Neural crest cell (in vitro differentiated cells): ENCODE measurements at regions not wholly inside any gene's neighbourhood (a gene's known extent, or its start where the extent isn't known, plus 50 kb on each side); places are given as distances from the start of the nearest gene placed in this dataset.

ENCODE experiments used
- DNase-seq: peaks from one replicate; pipeline ENCODE4 v3.0.0; 2021; ENCODE audit warnings: low read depth, mixed read lengths, low spot score
- H3K27ac Mint-ChIP-seq: one replicate; pipeline ENCODE4 v1.8.0; 2021; ENCODE audit warnings: mild to moderate bottlenecking, mixed read lengths; ENCODE audit not compliant: unreplicated experiment
- H3K27me3 Mint-ChIP-seq: 2 replicates; pipeline ENCODE4 v1.8.0; 2021; ENCODE audit warnings: low read depth, mild to moderate bottlenecking, mixed read lengths
- H3K36me3 Mint-ChIP-seq: 2 replicates; pipeline ENCODE4 v1.8.0; 2021; ENCODE audit warnings: low read depth, mild to moderate bottlenecking, mixed read lengths
- H3K4me1 Mint-ChIP-seq: 2 replicates; pipeline ENCODE4 v1.8.0; 2021; ENCODE audit warnings: mixed read lengths
- H3K4me3 Mint-ChIP-seq: one replicate; pipeline ENCODE4 v1.8.0; 2021; ENCODE audit warnings: mild to moderate bottlenecking, mixed read lengths
- H3K9me3 Mint-ChIP-seq: 2 replicates; pipeline ENCODE4 v1.8.0; 2021; ENCODE audit warnings: mixed read lengths
- TF ChIP-seq, protein P1 (sequence below): fragments of 200-600 bp; sonication (generic); conservative IDR thresholded peaks from 2 replicates; pipeline ENCODE4 v1.5.0; 2021; ENCODE audit warnings: antibody characterized with exemption, mild to moderate bottlenecking

GRCh38 chr20:43283126-43283525 is 93.4 kb upstream of the PTPRT start:
- Mint-ChIP-seq H3K4me3 (no peak overlapping the region), H3K4me1 (no peaks in the 10 kb centered on the region), H3K27ac (no peak overlapping the region), H3K9me3 (peaks cover 10% of the 10 kb centered on the region), H3K36me3 (no peaks in the 10 kb centered on the region), H3K27me3 (peaks cover 37% of the 10 kb centered on the region)
- no peak for DNase-seq
- TF ChIP-seq, protein P1, sequence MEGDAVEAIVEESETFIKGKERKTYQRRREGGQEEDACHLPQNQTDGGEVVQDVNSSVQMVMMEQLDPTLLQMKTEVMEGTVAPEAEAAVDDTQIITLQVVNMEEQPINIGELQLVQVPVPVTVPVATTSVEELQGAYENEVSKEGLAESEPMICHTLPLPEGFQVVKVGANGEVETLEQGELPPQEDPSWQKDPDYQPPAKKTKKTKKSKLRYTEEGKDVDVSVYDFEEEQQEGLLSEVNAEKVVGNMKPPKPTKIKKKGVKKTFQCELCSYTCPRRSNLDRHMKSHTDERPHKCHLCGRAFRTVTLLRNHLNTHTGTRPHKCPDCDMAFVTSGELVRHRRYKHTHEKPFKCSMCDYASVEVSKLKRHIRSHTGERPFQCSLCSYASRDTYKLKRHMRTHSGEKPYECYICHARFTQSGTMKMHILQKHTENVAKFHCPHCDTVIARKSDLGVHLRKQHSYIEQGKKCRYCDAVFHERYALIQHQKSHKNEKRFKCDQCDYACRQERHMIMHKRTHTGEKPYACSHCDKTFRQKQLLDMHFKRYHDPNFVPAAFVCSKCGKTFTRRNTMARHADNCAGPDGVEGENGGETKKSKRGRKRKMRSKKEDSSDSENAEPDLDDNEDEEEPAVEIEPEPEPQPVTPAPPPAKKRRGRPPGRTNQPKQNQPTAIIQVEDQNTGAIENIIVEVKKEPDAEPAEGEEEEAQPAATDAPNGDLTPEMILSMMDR, result no peak

GRCh38 chr20:43271980-43272379 is 82.3 kb upstream of the PTPRT start:
- DNase-seq, result no peak
- Mint-ChIP-seq H3K4me1 (no peaks in the 10 kb centered on the region), H3K9me3 (peaks cover 7% of the 10 kb centered on the region), H3K36me3 (no peaks in the 10 kb centered on the region), H3K27ac (no peak overlapping the region), H3K4me3 (no peak overlapping the region), H3K27me3 (peaks cover 56% of the 10 kb centered on the region)
- TF ChIP-seq, protein P1, result no peak

DNA sequence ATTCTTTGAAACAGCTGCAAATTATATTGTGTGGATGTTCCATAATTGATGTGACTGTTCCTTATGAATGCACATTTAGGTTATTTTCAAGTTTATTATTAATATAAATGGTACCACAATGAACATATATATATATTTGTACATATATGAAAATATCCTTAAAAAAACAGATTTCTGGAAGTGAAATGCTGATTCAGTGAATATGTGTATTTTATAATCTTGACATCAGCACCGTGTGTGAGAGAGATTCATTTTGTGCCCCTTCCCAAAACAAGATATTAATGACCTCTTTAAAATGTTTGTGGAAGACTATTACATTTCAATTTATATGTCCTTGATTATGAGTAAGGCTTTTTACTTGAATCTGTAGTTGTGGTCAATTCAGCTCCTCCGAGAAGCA is 75.7 kb upstream of the PTPRT start:
- TF ChIP-seq, protein P1, result no peak

GRCh38 chr20:43263226-43263625 is 73.5 kb upstream of the PTPRT start:
- TF ChIP-seq, protein P1, result no peak
- Mint-ChIP-seq H3K4me1 (no peaks in the 10 kb centered on the region), H3K27ac (no peak overlapping the region), H3K9me3 (peaks cover 10% of the 10 kb centered on the region), H3K4me3 (no peak overlapping the region), H3K36me3 (no peaks in the 10 kb centered on the region), H3K27me3 (peaks cover 50% of the 10 kb centered on the region)
- DNase-seq, result no peak

More for the DNA sequence above, 75.7 kb upstream of the PTPRT start:
- no peaks in the 10 kb centered on the region for H3K4me1 Mint-ChIP-seq
- H3K27ac Mint-ChIP-seq, result no peak overlapping the region
- no peaks in the 10 kb centered on the region for H3K9me3 Mint-ChIP-seq
- H3K36me3 Mint-ChIP-seq, result no peaks in the 10 kb centered on the region
- H3K27me3 Mint-ChIP-seq, result peaks cover 37% of the 10 kb centered on the region
- DNase-seq, result no peak
- H3K4me3 Mint-ChIP-seq, result no peak overlapping the region

- Mint-ChIP-seq H3K27ac (peak overlapping the region; percentile 19), H3K27me3 (peaks cover 46% of the 10 kb centered on the region), H3K4me3 (no peak overlapping the region), H3K4me1 (no peaks in the 10 kb centered on the region), H3K9me3 (peaks cover 10% of the 10 kb centered on the region), H3K36me3 (no peaks in the 10 kb centered on the region)
- DNase-seq, result no peak
- TF ChIP-seq, protein P1, result no peak
Observed at GRCh38 chr20:43262341-43262740, 72.6 kb upstream of the PTPRT start.

DNA sequence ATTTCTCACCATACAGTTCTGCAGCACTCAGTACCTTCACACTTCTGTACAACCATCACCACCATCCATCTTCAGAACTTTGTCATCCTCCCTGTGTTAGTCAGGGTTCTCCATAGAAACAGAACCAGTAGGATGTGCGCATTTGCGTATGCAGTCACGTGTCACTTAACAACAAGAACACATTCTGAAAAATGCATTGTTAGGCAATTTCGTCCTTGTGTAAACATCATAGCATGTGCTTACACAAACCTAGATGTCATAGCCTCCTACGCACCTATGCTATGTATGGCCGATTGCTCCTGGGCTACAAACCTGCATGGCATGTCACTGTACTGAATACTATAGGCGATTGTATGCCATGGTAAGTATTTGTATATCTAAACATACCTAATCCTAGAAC is 66.2 kb upstream of the PTPRT start:
- DNase-seq, result no peak
- Mint-ChIP-seq H3K4me3 (no peak overlapping the region), H3K4me1 (no peaks in the 10 kb centered on the region), H3K9me3 (peaks cover 13% of the 10 kb centered on the region), H3K36me3 (no peaks in the 10 kb centered on the region), H3K27me3 (peaks cover 43% of the 10 kb centered on the region), H3K27ac (no peak overlapping the region)
- TF ChIP-seq, protein P1, result no peak
